Astrocyte of the cerebellum (primary cell): ENCODE measurements at regions not wholly inside any gene's neighbourhood (a gene's known extent, or its start where the extent isn't known, plus 50 kb on each side); places are given as distances from the start of the nearest gene placed in this dataset.

ENCODE experiments used
- DNase-seq: peaks from one replicate; pipeline ENCODE4 v3.0.0-alpha.2; 2011; ENCODE audit warnings: low read depth
- H3K4me3 ChIP-seq: 2 replicates; pipeline ENCODE4 v1.5.1; 2011; ENCODE audit warnings: mild to moderate bottlenecking, low read depth, low read length, moderate library complexity
- in situ Hi-C: cut with HindIII; loops from 2 replicates; pipeline ENCODE4 v1.10.0; 2017; ENCODE audit warnings: low sequenced_read_pairs
- TF ChIP-seq, protein P1 (sequence below): IDR thresholded peaks from 2 replicates; pipeline ENCODE4 v1.5.1; 2012; ENCODE audit warnings: low read length, low read depth, moderate library complexity, mild to moderate bottlenecking; ENCODE audit errors: missing control alignments

DNA sequence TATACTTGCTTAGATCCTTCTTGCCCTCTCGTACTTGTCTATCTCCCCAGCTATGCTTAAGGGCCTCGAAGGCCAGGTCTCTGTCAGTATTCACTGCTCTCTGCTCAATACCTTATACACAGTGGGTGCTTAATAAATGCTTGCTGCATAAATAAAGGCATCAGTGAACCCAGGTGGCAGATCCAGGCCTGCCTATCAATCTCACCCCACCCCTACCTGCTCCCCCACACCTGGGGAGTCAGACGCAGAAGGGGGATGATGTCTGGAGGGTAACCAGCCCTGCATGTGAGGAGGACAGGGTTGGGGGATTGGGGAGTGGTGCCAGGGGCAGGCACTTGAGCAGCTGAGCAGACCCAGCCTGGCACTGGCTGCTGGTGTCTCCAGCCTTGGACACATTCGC is 430.6 kb downstream of the MN1 start:
- TF ChIP-seq, protein P1, sequence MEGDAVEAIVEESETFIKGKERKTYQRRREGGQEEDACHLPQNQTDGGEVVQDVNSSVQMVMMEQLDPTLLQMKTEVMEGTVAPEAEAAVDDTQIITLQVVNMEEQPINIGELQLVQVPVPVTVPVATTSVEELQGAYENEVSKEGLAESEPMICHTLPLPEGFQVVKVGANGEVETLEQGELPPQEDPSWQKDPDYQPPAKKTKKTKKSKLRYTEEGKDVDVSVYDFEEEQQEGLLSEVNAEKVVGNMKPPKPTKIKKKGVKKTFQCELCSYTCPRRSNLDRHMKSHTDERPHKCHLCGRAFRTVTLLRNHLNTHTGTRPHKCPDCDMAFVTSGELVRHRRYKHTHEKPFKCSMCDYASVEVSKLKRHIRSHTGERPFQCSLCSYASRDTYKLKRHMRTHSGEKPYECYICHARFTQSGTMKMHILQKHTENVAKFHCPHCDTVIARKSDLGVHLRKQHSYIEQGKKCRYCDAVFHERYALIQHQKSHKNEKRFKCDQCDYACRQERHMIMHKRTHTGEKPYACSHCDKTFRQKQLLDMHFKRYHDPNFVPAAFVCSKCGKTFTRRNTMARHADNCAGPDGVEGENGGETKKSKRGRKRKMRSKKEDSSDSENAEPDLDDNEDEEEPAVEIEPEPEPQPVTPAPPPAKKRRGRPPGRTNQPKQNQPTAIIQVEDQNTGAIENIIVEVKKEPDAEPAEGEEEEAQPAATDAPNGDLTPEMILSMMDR, result no peak
- DNase-seq, result no peak
- no peak overlapping the region for H3K4me3 ChIP-seq
- in situ Hi-C loops, result no loop called here

- no peak overlapping the region for H3K4me3 ChIP-seq
- TF ChIP-seq, protein P1, result no peak
- no peak for DNase-seq
- in situ Hi-C loops, result no loop called here
Measured at GRCh38 chr22:27372364-27372763, 429.2 kb downstream of the MN1 start.

DNA sequence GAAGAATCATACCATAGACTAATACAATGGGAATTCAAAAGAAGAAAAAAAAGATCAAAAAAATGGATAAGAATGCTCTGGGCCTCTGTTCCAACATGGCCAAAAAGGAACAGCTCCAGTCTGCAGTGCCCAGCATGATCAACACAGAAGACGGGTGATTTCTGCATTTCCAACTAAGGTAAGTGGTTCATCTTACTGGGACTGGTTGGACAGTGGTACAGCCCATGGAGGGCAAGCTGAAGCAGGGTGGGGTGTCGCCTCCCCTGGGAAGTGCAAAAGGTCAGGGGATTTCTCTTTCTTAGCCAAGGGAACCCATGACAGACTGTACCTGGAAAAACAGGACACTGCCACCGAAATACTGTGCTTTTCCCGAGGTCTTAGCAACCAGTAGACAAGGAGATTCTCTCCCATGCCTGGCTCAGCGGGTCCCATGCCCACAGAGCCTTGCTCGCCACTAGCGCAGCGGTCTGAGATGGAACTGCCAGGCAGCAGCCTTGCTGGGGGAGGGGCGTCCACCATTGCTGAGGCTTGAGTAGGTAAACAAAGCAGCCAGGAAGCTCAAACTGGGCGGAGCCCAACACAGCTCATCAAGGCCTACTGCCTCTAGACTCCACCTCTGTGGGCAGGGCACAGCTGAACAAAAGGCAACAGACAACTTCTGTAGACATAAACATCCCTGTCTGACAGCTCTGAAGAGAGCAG is 428.4 kb downstream of the MN1 start:
- TF ChIP-seq, protein P1, result no peak
- no peak for DNase-seq
- H3K4me3 ChIP-seq, result no peak overlapping the region
- in situ Hi-C loops, result no loop called here

DNA sequence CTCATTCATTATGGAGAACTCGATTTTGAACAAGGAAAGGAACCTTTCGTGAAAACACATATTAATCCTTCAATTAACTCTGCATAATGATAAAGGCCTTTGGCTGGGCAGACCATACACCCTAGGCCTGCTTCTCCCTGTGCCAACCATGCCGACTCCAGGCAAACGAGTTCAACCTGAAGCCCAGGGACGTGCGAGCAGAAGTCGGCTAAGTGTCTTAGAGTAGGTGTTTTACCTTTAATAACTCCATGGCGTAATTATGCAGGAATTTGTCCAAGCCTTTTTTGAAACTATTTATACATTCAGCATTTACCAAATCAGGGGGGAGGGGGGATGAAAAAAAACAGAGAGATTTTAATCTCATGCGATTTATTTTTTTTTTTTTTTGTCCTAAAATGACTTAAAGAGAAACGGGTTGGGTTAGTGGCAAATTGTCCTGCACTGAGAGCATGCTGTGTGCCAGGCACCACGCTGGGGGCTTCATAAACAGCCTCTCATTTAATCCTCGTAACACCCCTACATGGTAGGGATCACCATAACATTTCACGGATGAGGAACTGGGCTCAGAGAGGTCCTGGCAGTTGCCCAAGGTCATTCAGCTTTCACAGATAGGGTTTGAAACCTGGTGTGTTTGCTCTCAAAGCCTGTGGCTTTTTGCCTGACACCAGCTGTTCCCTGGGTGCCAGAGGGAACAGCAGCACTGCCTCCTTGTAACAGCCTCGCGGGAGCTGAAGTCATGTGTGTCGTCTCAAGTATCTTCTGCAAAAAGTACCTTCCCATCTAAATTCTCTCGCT is 423.9 kb downstream of the MN1 start:
- H3K4me3 ChIP-seq, result peak overlapping the region; percentile 11
- peak; percentile 8 for DNase-seq
- in situ Hi-C loops, result no loop called here
- TF ChIP-seq, protein P1, result no peak

- TF ChIP-seq, protein P1, result no peak
- peak overlapping the region; percentile 11 for H3K4me3 ChIP-seq
- in situ Hi-C loops, result no loop called here
- DNase-seq, result peak; percentile 74
Measured at GRCh38 chr22:27378311-27378800, 423.2 kb downstream of the MN1 start.

GRCh38 chr22:27378995-27379394 is 422.6 kb downstream of the MN1 start:
- in situ Hi-C loops, result no loop called here
- DNase-seq, result no peak
- no peak overlapping the region for H3K4me3 ChIP-seq
- TF ChIP-seq, protein P1, result no peak
